Stomach (tissue), 8 donors: ENCODE measurements at regions not wholly inside any gene's neighbourhood (a gene's known extent, or its start where the extent isn't known, plus 50 kb on each side); places are given as distances from the start of the nearest gene placed in this dataset.
A peak's percentile ranks its signal among the peaks of the same experiment; 100 is the strongest.
"Not testable (repeated sequence)": the region's sequence is repeated elsewhere in the genome, so short reads cannot be mapped to it uniquely, and the experiment has no call there.

ENCODE experiments used
- DNase-seq, 2 donors: peaks; one replicate each; pipeline versions ENCODE4 v3.0.0 to v3.0.0-alpha.2; 2013 to 2019
- H3K27ac ChIP-seq, 5 donors: fragments of 200-600 bp in 4 of 5; sonication (generic) in 4 of 5; one replicate each; pipeline ENCODE4 v1.5.1; 2013 to 2019; ENCODE audit warnings: mild to moderate bottlenecking in 1 of 5, moderate library complexity in 1 of 5
- H3K27me3 ChIP-seq, 3 donors: fragments of 200-600 bp; sonication (generic); one replicate each; pipeline ENCODE4 v1.5.1; 2017 to 2019; ENCODE audit warnings: mixed run types in 1 of 3
- H3K36me3 ChIP-seq, 4 donors: fragments of 200-600 bp; sonication (generic); 1 replicate in 3 of 4; 2 replicates in 1 of 4; pipeline ENCODE4 v1.5.1; 2016 to 2019
- H3K4me1 ChIP-seq, 4 donors: fragments of 200-600 bp; sonication (generic); one replicate each; pipeline ENCODE4 v1.5.1; 2016 to 2019
- H3K4me3 ChIP-seq, 4 donors: fragments of 200-600 bp; sonication (generic) in 3 of 4; one replicate each; pipeline ENCODE4 v1.5.1; 2016 to 2019; ENCODE audit warnings: mild to moderate bottlenecking in 1 of 4
- H3K9me3 ChIP-seq, 4 donors: fragments of 200-600 bp; sonication (generic); one replicate each; pipeline ENCODE4 v1.5.1; 2016 to 2019
- CTCF ChIP-seq, 7 experiments: fragments of 450-650 bp in 4 of 7; fragments of 200-600 bp in 3 of 7; sonication (generic) in 3 of 7; IDR thresholded peaks; one replicate each; pipeline ENCODE4 v1.5.1; 2016 to 2019; ENCODE audit warnings: antibody characterized with exemption in 7 of 7, control low read depth in 2 of 7, mild to moderate bottlenecking in 1 of 7
- WGBS, 5 donors: extraction: QIAGEN DNeasy Blood & Tissue Kit in 3 of 5; methylation state at CpG; one replicate each; pipeline versions ENCODE4 v1.1.5 to v1.1.7; 2013 to 2018; 5-methylcytosine and 5-hydroxymethylcytosine counted together
- intact Hi-C: fragments of 100-400 bp; cut with DNase I; formaldehyde crosslinking; loops from one replicate; pipeline ENCODE4 v1.15.1; 2023; ENCODE audit warnings: low total_unique reads
- donor health status: healthy with polysubstance abuse.
- donor health status: Bipolar disorder and iron deficiency.
- donor health status: healthy.

GRCh38 chr10:47675577-47675976 is 87.8 kb downstream of the SYT15B start:
- H3K36me3 ChIP-seq, H3K4me3 ChIP-seq, DNase-seq, intact Hi-C loops, H3K9me3 ChIP-seq, H3K27ac ChIP-seq, H3K27me3 ChIP-seq, H3K4me1 ChIP-seq: not testable (repeated sequence)

- intact Hi-C loops, DNase-seq, H3K27ac ChIP-seq, H3K9me3 ChIP-seq, H3K4me1 ChIP-seq, H3K36me3 ChIP-seq, H3K27me3 ChIP-seq, H3K4me3 ChIP-seq: not testable (repeated sequence)
- no CpG with 5 or more reads among the region's 1 CpG for WGBS, 5 donors
Observed at GRCh38 chr10:47673128-47673527, 90.3 kb downstream of the SYT15B start.

- H3K27me3 ChIP-seq, H3K4me1 ChIP-seq, intact Hi-C loops, H3K4me3 ChIP-seq, DNase-seq, H3K9me3 ChIP-seq, H3K27ac ChIP-seq, H3K36me3 ChIP-seq: not testable (repeated sequence)
- WGBS, 5 donors, result 33 to 53% (median 38%) methylated on average over 1 to 2 of the region's 2 CpGs; no CpG with 5 or more reads in 1 of the 5 donors
Observed at GRCh38 chr10:47670857-47671256, 92.5 kb downstream of the SYT15B start.

GRCh38 chr10:47661955-47662577 is 101.3 kb downstream of the SYT15B start:
- H3K9me3 ChIP-seq, intact Hi-C loops, H3K4me1 ChIP-seq, H3K4me3 ChIP-seq, DNase-seq, H3K27ac ChIP-seq, H3K36me3 ChIP-seq, H3K27me3 ChIP-seq: not testable (repeated sequence)
- 47 to 88% (median 67%) methylated on average over 3 to 4 of the region's 8 CpGs for WGBS, 5 donors

GRCh38 chr10:47656732-47657131 is 106.7 kb downstream of the SYT15B start:
- no CpG with 5 or more reads among the region's 2 CpGs for WGBS, 5 donors

GRCh38 chr10:47654161-47654560 is 109.2 kb downstream of the SYT15B start:
- DNase-seq, H3K4me3 ChIP-seq, H3K27ac ChIP-seq, H3K36me3 ChIP-seq, H3K9me3 ChIP-seq, H3K4me1 ChIP-seq, H3K27me3 ChIP-seq, intact Hi-C loops: not testable (repeated sequence)
- WGBS, 5 donors, result 41 to 56% (median 52%) methylated on average over 2 to 3 of the region's 4 CpGs

More at GRCh38 chr10:47656732-47657131, 106.7 kb downstream of the SYT15B start:
- H3K4me3 ChIP-seq, DNase-seq, H3K36me3 ChIP-seq, H3K9me3 ChIP-seq, H3K4me1 ChIP-seq, H3K27me3 ChIP-seq, intact Hi-C loops, H3K27ac ChIP-seq: not testable (repeated sequence)

- 63 to 80% methylated on average over 1 of the region's 2 CpGs; no CpG with 5 or more reads in 3 of the 5 donors for WGBS, 5 donors
- intact Hi-C loops, H3K36me3 ChIP-seq: not testable (repeated sequence)
Observed at GRCh38 chr10:47648594-47648993, 114.8 kb downstream of the SYT15B start.

GRCh38 chr10:47647523-47648101 is 115.8 kb downstream of the SYT15B start:
- H3K27me3 ChIP-seq, H3K4me3 ChIP-seq, H3K9me3 ChIP-seq, H3K4me1 ChIP-seq, H3K27ac ChIP-seq, H3K36me3 ChIP-seq, intact Hi-C loops: not testable (repeated sequence)
- DNase-seq, result peak in 1 of 2 donors; percentile 4
- WGBS, 5 donors, result 45 to 68% (median 59%) methylated on average over 3 of the region's 3 CpGs

More at GRCh38 chr10:47648594-47648993, 114.8 kb downstream of the SYT15B start:
- DNase-seq, H3K4me1 ChIP-seq, H3K4me3 ChIP-seq, H3K27ac ChIP-seq, H3K27me3 ChIP-seq, H3K9me3 ChIP-seq: not testable (repeated sequence)

GRCh38 chr10:47646686-47647273 is 116.6 kb downstream of the SYT15B start:
- 0 to 4% (median 0%) methylated on average over 1 to 2 of the region's 2 CpGs for WGBS, 5 donors
- DNase-seq, H3K36me3 ChIP-seq, H3K27me3 ChIP-seq, H3K4me1 ChIP-seq, H3K27ac ChIP-seq, intact Hi-C loops, H3K4me3 ChIP-seq, H3K9me3 ChIP-seq: not testable (repeated sequence)
- TF ChIP-seq CTCF (IDR thresholded peaks at IDR 0.05), result peak in 3 of 7 experiments; percentile 15 to 52 (median 41)

GRCh38 chr10:47626975-47627374 is 103.5 kb upstream of the AGAP9 start:
- DNase-seq, H3K27ac ChIP-seq, H3K4me3 ChIP-seq, H3K4me1 ChIP-seq, intact Hi-C loops, H3K27me3 ChIP-seq, H3K9me3 ChIP-seq, H3K36me3 ChIP-seq: not testable (repeated sequence)
- 67 to 94% methylated on average over 1 of the region's 1 CpG; no CpG with 5 or more reads in 3 of the 5 donors for WGBS, 5 donors

GRCh38 chr10:47622719-47623118 is 99.3 kb upstream of the AGAP9 start:
- H3K4me1 ChIP-seq, H3K9me3 ChIP-seq, H3K27me3 ChIP-seq, H3K27ac ChIP-seq, intact Hi-C loops, H3K4me3 ChIP-seq, H3K36me3 ChIP-seq: not testable (repeated sequence)
- 78 to 96% (median 84%) methylated on average over 2 of the region's 2 CpGs for WGBS, 5 donors
- DNase-seq, result peak in 1 of 2 donors; percentile 2
